Heart right ventricle (tissue), 16 donors: ENCODE measurements at regions not wholly inside any gene's neighbourhood (a gene's known extent, or its start where the extent isn't known, plus 50 kb on each side); places are given as distances from the start of the nearest gene placed in this dataset.

ENCODE experiments used
- ATAC-seq, 8 donors: fragments of 200-7000 bp; cut with Tn5 transposase; one replicate each; pipeline ENCODE4 v1.9.1; 2020; ENCODE audit warnings: mild to moderate bottlenecking in 8 of 8, moderate library complexity in 8 of 8, moderate number of reproducible peaks in 1 of 8
- DNase-seq, 2 donors: peaks; one replicate each; pipeline ENCODE4 v3.0.0-alpha.2; 2020
- H3K27ac ChIP-seq, 10 donors: fragments of 200-600 bp; sonication (generic) in 2 of 10; one replicate each; pipeline versions ENCODE4 v1.5.0 to v1.8.0; 2020 to 2022; ENCODE audit warnings: mild to moderate bottlenecking in 3 of 10
- H3K27me3 ChIP-seq, 7 donors: fragments of 200-600 bp; one replicate each; pipeline ENCODE4 v1.8.0; 2021 to 2022; ENCODE audit warnings: mild to moderate bottlenecking in 2 of 7
- H3K36me3 ChIP-seq, 9 donors: fragments of 200-600 bp; sonication (generic) in 1 of 9; one replicate each; pipeline versions ENCODE4 v1.5.0 to v1.8.0; 2020 to 2022; ENCODE audit warnings: mild to moderate bottlenecking in 2 of 9
- H3K4me1 ChIP-seq, 9 donors: fragments of 200-600 bp; sonication (generic) in 1 of 9; one replicate each; pipeline versions ENCODE4 v1.5.0 to v1.8.0; 2020 to 2022; ENCODE audit warnings: mild to moderate bottlenecking in 4 of 9
- H3K4me3 ChIP-seq, 10 donors: fragments of 200-600 bp; sonication (generic) in 2 of 10; one replicate each; pipeline versions ENCODE4 v1.5.0 to v1.8.0; 2020 to 2022; ENCODE audit warnings: mild to moderate bottlenecking in 7 of 10, moderate library complexity in 2 of 10
- H3K9me3 ChIP-seq, 11 donors: fragments of 200-600 bp in 10 of 11; sonication (generic) in 2 of 11; one replicate each; pipeline versions ENCODE4 v1.5.0 to v1.8.0; 2013 to 2022; ENCODE audit warnings: mild to moderate bottlenecking in 2 of 11, control low read depth in 1 of 11, moderate library complexity in 1 of 11
- CTCF ChIP-seq, 9 donors: fragments of 200-600 bp; sonication (generic) in 2 of 9; IDR thresholded peaks; one replicate each; pipeline versions ENCODE4 v1.5.0 to v1.8.0; 2021 to 2022; ENCODE audit warnings: antibody characterized with exemption in 9 of 9, mild to moderate bottlenecking in 5 of 9, moderate library complexity in 1 of 9
- WGBS, 2 donors: extraction: QIAGEN DNeasy Blood & Tissue Kit; methylation state at CpG; one replicate each; pipeline ENCODE4 v1.1.7; 2013; ENCODE audit warnings: inconsistent platforms in 1 of 2; 5-methylcytosine and 5-hydroxymethylcytosine counted together
- intact Hi-C, 10 donors: fragments of 100-400 bp; cut with DNase I; formaldehyde crosslinking; loops; one replicate each; pipeline versions ENCODE4 v1.11.1 to v1.14.2; 2022
- donor health status: Arrhythmogenic right ventricular cardiomyopathy.
- donor health status: ischemic (EF 13 %, LVEDD 7.1; RV severe dilation, severe dysfunction).
- donor health status: healthy with polysubstance abuse.
- donor health status: DM: no; HTN: yes; CAD: no.
- donor health status: DM: no; HTN: no; CAD: no.
- donor health status: ischemic (EF 25% LVEDD 6.9; RV normal size, moderate dysfunction).
- donor health status: ischemic (EF 25% LVEDD 5.7; RV mildly dilated, moderate dysfunction).
- donor health status: healthy.
- donor health status: DM: yes; HTN: yes; CAD: no.
- donor health status: Ischemic cardiomyopathy.
- donor health status: ischemic (EF 35%, LVEDD 5.7; RV mildly dilated, moderate dysfunction).
- donor health status: nonischemic (EF 11% LVEDD 7.7; RV severe dilation, severe dysfunction).
- donor health status: DM: yes; HTN: yes; CAD: no.
- donor health status: PGD.
- donor health status: ischemic (EF 29% LVEDD 5.4; RV normal size, mild dysfunction).
- donor health status: nonischemic (EF 23%, LVEDD 6.1; RV moderate dilation, normal function).

GRCh38 chr1:118563981-118564951 lies 379.2 kb upstream of the SPAG17 start:
- H3K27me3 ChIP-seq: no peaks in the 10 kb centered on the region
- H3K36me3 ChIP-seq: no peaks in the 10 kb centered on the region
- H3K4me1 ChIP-seq: no peaks in the 10 kb centered on the region
- H3K9me3 ChIP-seq: no peaks in the 10 kb centered on the region
- no peak for DNase-seq
- H3K27ac ChIP-seq: no peak overlapping the region
- WGBS, 2 donors: 45 to 62% methylated on average over 6 of the region's 6 CpGs
- intact Hi-C loops: no loop called here
- TF ChIP-seq CTCF (IDR thresholded peaks at IDR 0.05): no peak
- H3K4me3 ChIP-seq: no peak overlapping the region
- ATAC-seq: peak in 2 of 8 donors; percentile 11 to 27

GRCh38 chr1:118558933-118559332 lies 373.9 kb upstream of the SPAG17 start:
- Histone ChIP-seq H3K4me3 (no peak overlapping the region), H3K4me1 (no peaks in the 10 kb centered on the region), H3K27ac (no peak overlapping the region), H3K27me3 (no peaks in the 10 kb centered on the region), H3K36me3 (no peaks in the 10 kb centered on the region), H3K9me3 (no peaks in the 10 kb centered on the region)
- intact Hi-C loops: no loop called here
- ATAC-seq (no peak), DNase-seq (no peak)
- TF ChIP-seq CTCF (IDR thresholded peaks at IDR 0.05): no peak
- 41 to 57% methylated on average over 3 of the region's 3 CpGs for WGBS, 2 donors

GRCh38 chr1:118556936-118557335 lies 371.9 kb upstream of the SPAG17 start:
- no peak for ATAC-seq
- no peak overlapping the region for H3K4me3 ChIP-seq
- no peaks in the 10 kb centered on the region for H3K27me3 ChIP-seq
- no peaks in the 10 kb centered on the region for H3K36me3 ChIP-seq
- H3K4me1 ChIP-seq: no peaks in the 10 kb centered on the region
- 66 to 75% methylated on average over 2 of the region's 2 CpGs for WGBS, 2 donors
- no peak for TF ChIP-seq CTCF (IDR thresholded peaks at IDR 0.05)
- H3K9me3 ChIP-seq: peaks cover 0 to 16% (median 2%) of the 10 kb centered on the region in 11 donors
- intact Hi-C loops: no loop called here
- no peak for DNase-seq
- no peak overlapping the region for H3K27ac ChIP-seq

GRCh38 chr1:118555638-118556037 lies 370.6 kb upstream of the SPAG17 start:
- Histone ChIP-seq H3K36me3 (no peaks in the 10 kb centered on the region), H3K4me3 (no peak overlapping the region), H3K9me3 (peaks cover 0 to 20% (median 2%) of the 10 kb centered on the region in 11 donors), H3K4me1 (no peaks in the 10 kb centered on the region), H3K27ac (no peak overlapping the region), H3K27me3 (no peaks in the 10 kb centered on the region)
- DNase-seq (no peak), ATAC-seq (no peak)
- intact Hi-C loops: no loop called here
- no peak for TF ChIP-seq CTCF (IDR thresholded peaks at IDR 0.05)
- WGBS, 2 donors: 78 to 88% methylated on average over 3 of the region's 3 CpGs
